KOPT-K1 (cell line): ENCODE measurements at regions not wholly inside any gene's neighbourhood (a gene's known extent, or its start where the extent isn't known, plus 50 kb on each side); places are given as distances from the start of the nearest gene placed in this dataset.

ENCODE experiments used
- H3K27ac ChIP-seq: fragments of 200-600 bp; sonication (generic); 2 replicates; pipeline ENCODE4 v1.5.1; 2016; ENCODE audit warnings: antibody characterized with exemption, mild to moderate bottlenecking, low read depth, low read length; ENCODE audit not compliant: poor library complexity, severe bottlenecking
- H3K36me3 ChIP-seq: fragments of 200-600 bp; sonication (generic); 2 replicates; pipeline ENCODE4 v1.5.1; 2017; ENCODE audit warnings: antibody characterized with exemption, mild to moderate bottlenecking, low read length, moderate library complexity; ENCODE audit not compliant: insufficient read depth
- H3K9me3 ChIP-seq: fragments of 200-600 bp; sonication (generic); 2 replicates; pipeline ENCODE4 v1.5.1; 2017; ENCODE audit warnings: antibody characterized with exemption, low read length, mild to moderate bottlenecking; ENCODE audit not compliant: insufficient read depth, poor library complexity, severe bottlenecking

- Histone ChIP-seq H3K27ac (no peak overlapping the region), H3K9me3 (no peaks in the 10 kb centered on the region), H3K36me3 (no peaks in the 10 kb centered on the region)
Measured at GRCh38 chr2:149651229-149651628, 63.7 kb upstream of the MMADHC start.

- Histone ChIP-seq H3K27ac (no peak overlapping the region), H3K9me3 (no peaks in the 10 kb centered on the region)
Measured at GRCh38 chr2:149650006-149650405, 62.4 kb upstream of the MMADHC start.

GRCh38 chr2:149648282-149649030 is 60.9 kb upstream of the MMADHC start:
- Histone ChIP-seq H3K9me3 (no peaks in the 10 kb centered on the region), H3K36me3 (no peaks in the 10 kb centered on the region), H3K27ac (no peak overlapping the region)

More at GRCh38 chr2:149650006-149650405, 62.4 kb upstream of the MMADHC start:
- no peaks in the 10 kb centered on the region for H3K36me3 ChIP-seq

- no peaks in the 10 kb centered on the region for H3K36me3 ChIP-seq
- H3K27ac ChIP-seq = no peak overlapping the region
- no peaks in the 10 kb centered on the region for H3K9me3 ChIP-seq
Measured at GRCh38 chr2:149645391-149645790, 57.8 kb upstream of the MMADHC start.
